IPS-NIHi11 (cell line): ENCODE measurements at regions not wholly inside any gene's neighbourhood (a gene's known extent, or its start where the extent isn't known, plus 50 kb on each side); places are given as distances from the start of the nearest gene placed in this dataset.

ENCODE experiments used
- DNase-seq: peaks from one replicate; pipeline ENCODE4 v3.0.0; 2012; ENCODE audit warnings: mixed read lengths, low spot score

GRCh38 chr10:128557149-128557710 lies 431.0 kb upstream of the MKI67 start:
- DNase-seq = no peak

GRCh38 chr10:128560406-128560805 lies 434.2 kb upstream of the MKI67 start:
- no peak for DNase-seq

GRCh38 chr10:128560993-128561392 lies 434.8 kb upstream of the MKI67 start:
- no peak for DNase-seq

GRCh38 chr10:128563387-128563786 lies 437.2 kb upstream of the MKI67 start:
- DNase-seq = no peak

GRCh38 chr10:128563904-128564303 lies 437.7 kb upstream of the MKI67 start:
- no peak for DNase-seq

GRCh38 chr10:128566361-128566968 lies 440.2 kb upstream of the MKI67 start:
- DNase-seq = no peak

- DNase-seq = peak; percentile 49
These were observed 441.3 kb upstream of the MKI67 start for GRCh38 chr10:128567551-128567950.

GRCh38 chr10:128568041-128568440 lies 441.8 kb upstream of the MKI67 start:
- no peak for DNase-seq

- DNase-seq = no peak
These were observed 442.3 kb upstream of the MKI67 start for GRCh38 chr10:128568491-128568890.

- DNase-seq = no peak
These were observed 443.0 kb upstream of the MKI67 start for GRCh38 chr10:128568990-128569945.

- no peak for DNase-seq
These were observed 444.2 kb upstream of the MKI67 start for GRCh38 chr10:128570319-128570995.

- DNase-seq = no peak
These were observed 444.8 kb upstream of the MKI67 start for GRCh38 chr10:128571071-128571470.

GRCh38 chr10:128571745-128572144 lies 445.5 kb upstream of the MKI67 start:
- peak; percentile 39 for DNase-seq

- DNase-seq = no peak
These were observed 446.5 kb upstream of the MKI67 start for GRCh38 chr10:128572696-128573095.

- DNase-seq = no peak
These were observed 447.1 kb upstream of the MKI67 start for GRCh38 chr10:128573281-128573845.

- DNase-seq = no peak
These were observed 447.8 kb upstream of the MKI67 start for GRCh38 chr10:128573986-128574385.

- no peak for DNase-seq
These were observed 448.5 kb upstream of the MKI67 start for GRCh38 chr10:128574581-128575210.

GRCh38 chr10:128575761-128576160 lies 449.5 kb upstream of the MKI67 start:
- DNase-seq = no peak

GRCh38 chr10:128576336-128576735 lies 450.1 kb upstream of the MKI67 start:
- no peak for DNase-seq

- peak; percentile 45 for DNase-seq
These were observed 450.9 kb upstream of the MKI67 start for GRCh38 chr10:128576943-128577670.
